Neuronal stem cell (in vitro differentiated cells): ENCODE measurements at regions not wholly inside any gene's neighbourhood (a gene's known extent, or its start where the extent isn't known, plus 50 kb on each side); places are given as distances from the start of the nearest gene placed in this dataset.
"Not testable (repeated sequence)": the region's sequence is repeated elsewhere in the genome, so short reads cannot be mapped to it uniquely, and the experiment has no call there.

ENCODE experiments used
- DNase-seq: peaks from one replicate; pipeline ENCODE4 v3.0.0-alpha.2; 2013; ENCODE audit warnings: low spot score
- H2AFZ ChIP-seq: one replicate; pipeline ENCODE4 v1.6.1; 2013; ENCODE audit warnings: mild to moderate bottlenecking, low read length, inconsistent platforms
- H2AK5ac ChIP-seq: 2 replicates; pipeline ENCODE4 v1.6.1; 2013; ENCODE audit warnings: low read depth, mild to moderate bottlenecking, inconsistent platforms, low read length, moderate library complexity, mixed read lengths
- H2BK120ac ChIP-seq: 2 replicates; pipeline ENCODE4 v1.6.1; 2013; ENCODE audit warnings: low read depth, mild to moderate bottlenecking, inconsistent platforms, low read length, moderate library complexity, mixed read lengths
- H2BK12ac ChIP-seq: one replicate; pipeline ENCODE4 v1.6.1; 2013; ENCODE audit warnings: low read length, inconsistent platforms
- H2BK15ac ChIP-seq: 2 replicates; pipeline ENCODE4 v1.6.1; 2013; ENCODE audit warnings: mild to moderate bottlenecking, low read length, inconsistent platforms, mixed read lengths
- H2BK5ac ChIP-seq: one replicate; pipeline ENCODE4 v1.6.1; 2013; ENCODE audit warnings: inconsistent platforms, mild to moderate bottlenecking, low read length, moderate library complexity
- H3K14ac ChIP-seq: one replicate; pipeline ENCODE4 v1.6.1; 2013; ENCODE audit warnings: low read length, inconsistent platforms
- H3K18ac ChIP-seq: 2 replicates; pipeline ENCODE4 v1.6.1; 2013; ENCODE audit warnings: low read length, inconsistent platforms
- H3K23ac ChIP-seq: 2 replicates; pipeline ENCODE4 v1.6.1; 2013; ENCODE audit warnings: low read depth, mild to moderate bottlenecking, mixed read lengths, low read length, inconsistent platforms; ENCODE audit not compliant: poor library complexity
- H3K27ac ChIP-seq: replicated peaks from 3 replicates; pipeline ENCODE4 v1.5.1; 2013; ENCODE audit warnings: low read length, inconsistent platforms
- H3K27me3 ChIP-seq, 3 experiments: 2 replicates each; pipeline ENCODE4 v1.6.1; 2013; ENCODE audit warnings: low read length in 3 of 3, mild to moderate bottlenecking in 2 of 3, inconsistent platforms in 1 of 3, low read depth in 1 of 3, mixed read lengths in 1 of 3, moderate library complexity in 1 of 3; ENCODE audit not compliant: control insufficient read depth in 3 of 3, insufficient read depth in 3 of 3
- H3K36me3 ChIP-seq, 2 donors: replicated peaks in 1 of 2; 2 replicates each; pipeline ENCODE4 v1.6.1; 2013; ENCODE audit warnings: low read length in 2 of 2; ENCODE audit not compliant: control insufficient read depth in 2 of 2, insufficient read depth in 2 of 2
- H3K4ac ChIP-seq: 2 replicates; pipeline ENCODE4 v1.6.1; 2013; ENCODE audit warnings: inconsistent platforms, mild to moderate bottlenecking, low read length, moderate library complexity
- H3K4me1 ChIP-seq, 2 donors: 1 replicate in 1 of 2; 2 replicates in 1 of 2; pipeline ENCODE4 v1.6.1; 2013; ENCODE audit warnings: low read length in 2 of 2, low read depth in 1 of 2; ENCODE audit not compliant: control insufficient read depth in 2 of 2, insufficient read depth in 1 of 2
- H3K4me2 ChIP-seq: one replicate; pipeline ENCODE4 v1.6.1; 2013; ENCODE audit warnings: mild to moderate bottlenecking, low read length, inconsistent platforms; ENCODE audit not compliant: insufficient read depth, poor library complexity, severe bottlenecking
- H3K4me3 ChIP-seq, 2 donors: 2 replicates each; pipeline ENCODE4 v1.5.1; 2013; ENCODE audit warnings: low read length in 2 of 2, mild to moderate bottlenecking in 2 of 2, inconsistent platforms in 1 of 2, moderate library complexity in 1 of 2
- H3K79me1 ChIP-seq: one replicate; pipeline ENCODE4 v1.6.1; 2013; ENCODE audit warnings: low read depth, mild to moderate bottlenecking, inconsistent platforms, low read length, moderate library complexity
- H3K9ac ChIP-seq: one replicate; pipeline ENCODE4 v1.6.1; 2013; ENCODE audit warnings: mild to moderate bottlenecking, low read depth, low read length, inconsistent platforms; ENCODE audit not compliant: poor library complexity
- H3K9me3 ChIP-seq, 2 donors: replicated peaks in 1 of 2; 2 replicates each; pipeline versions ENCODE3 to v1.6.1; 2013; ENCODE audit warnings: low read length in 2 of 2, mild to moderate bottlenecking in 2 of 2, inconsistent platforms in 1 of 2, low read depth in 1 of 2, mixed read lengths in 1 of 2, moderate library complexity in 1 of 2; ENCODE audit not compliant: control insufficient read depth in 2 of 2, insufficient read depth in 1 of 2
- H4K8ac ChIP-seq: one replicate; pipeline ENCODE4 v1.6.1; 2013; ENCODE audit warnings: low read depth, mild to moderate bottlenecking, inconsistent platforms, low read length, moderate library complexity
- H4K91ac ChIP-seq: one replicate; pipeline ENCODE4 v1.6.1; 2013; ENCODE audit warnings: low read length, low read depth, mild to moderate bottlenecking, inconsistent platforms; ENCODE audit not compliant: poor library complexity
- WGBS, 2 donors: extraction: QIAGEN DNeasy Blood & Tissue Kit; methylation state at CpG; one replicate each; pipeline ENCODE4 v1.1.7; 2013; ENCODE audit warnings: missing lambda C conversion rate in 2 of 2, mixed read lengths in 1 of 2; ENCODE audit not compliant: insufficient read length in 2 of 2, insufficient replicate concordance in 1 of 2; ENCODE audit errors: extremely low coverage in 2 of 2; 5-methylcytosine and 5-hydroxymethylcytosine counted together

DNA sequence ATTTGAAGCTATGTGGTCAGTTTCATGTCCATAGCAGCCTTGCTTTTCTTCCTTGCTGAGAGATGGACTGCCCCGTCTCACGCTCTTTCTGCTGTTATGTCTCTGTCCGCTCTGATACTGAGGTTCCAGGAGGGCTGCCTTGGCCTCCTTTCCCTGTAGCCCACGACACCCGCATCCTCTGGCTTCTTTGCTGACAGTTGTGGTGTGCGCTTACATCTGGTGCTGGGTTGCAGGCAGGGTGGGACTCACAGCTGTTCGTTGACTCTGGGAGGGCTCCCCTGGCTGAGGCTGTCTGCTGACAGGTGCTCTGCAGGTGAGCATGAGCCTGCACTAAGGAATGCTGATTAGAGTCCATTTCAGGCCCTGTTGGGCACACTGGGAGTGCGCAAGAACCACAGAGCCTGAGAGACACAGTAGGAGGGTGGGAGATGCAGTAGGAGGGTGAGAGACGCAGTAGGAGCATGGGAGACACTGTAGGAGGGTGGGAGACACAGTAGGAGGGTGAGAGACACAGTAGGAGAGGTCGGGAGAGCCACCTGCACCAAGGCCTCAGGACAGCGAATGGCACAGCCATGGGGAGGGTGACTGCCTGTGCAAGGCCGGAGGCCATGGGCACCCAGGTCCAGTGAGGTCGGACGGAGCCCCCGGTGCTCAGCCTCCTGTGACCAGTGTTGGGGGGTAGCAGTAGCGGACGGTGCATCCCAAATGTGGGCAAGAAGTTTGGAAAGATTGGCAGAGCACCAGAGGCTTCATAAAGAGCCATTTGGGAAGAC is 71.5 kb downstream of the NPIPB11 start:
- H2AFZ ChIP-seq, H2BK5ac ChIP-seq, H3K4me3 ChIP-seq, H3K9ac ChIP-seq, H3K23ac ChIP-seq, H3K14ac ChIP-seq, H2BK12ac ChIP-seq, H3K79me1 ChIP-seq, H3K4ac ChIP-seq, H3K4me2 ChIP-seq, DNase-seq, H4K8ac ChIP-seq, H3K27ac ChIP-seq, H2AK5ac ChIP-seq, H2BK15ac ChIP-seq, H3K4me1 ChIP-seq, H4K91ac ChIP-seq, H3K36me3 ChIP-seq, H3K18ac ChIP-seq, H2BK120ac ChIP-seq, H3K9me3 ChIP-seq, H3K27me3 ChIP-seq: not testable (repeated sequence)
- no CpG with 5 or more reads among the region's 17 CpGs for WGBS, 2 donors

DNA sequence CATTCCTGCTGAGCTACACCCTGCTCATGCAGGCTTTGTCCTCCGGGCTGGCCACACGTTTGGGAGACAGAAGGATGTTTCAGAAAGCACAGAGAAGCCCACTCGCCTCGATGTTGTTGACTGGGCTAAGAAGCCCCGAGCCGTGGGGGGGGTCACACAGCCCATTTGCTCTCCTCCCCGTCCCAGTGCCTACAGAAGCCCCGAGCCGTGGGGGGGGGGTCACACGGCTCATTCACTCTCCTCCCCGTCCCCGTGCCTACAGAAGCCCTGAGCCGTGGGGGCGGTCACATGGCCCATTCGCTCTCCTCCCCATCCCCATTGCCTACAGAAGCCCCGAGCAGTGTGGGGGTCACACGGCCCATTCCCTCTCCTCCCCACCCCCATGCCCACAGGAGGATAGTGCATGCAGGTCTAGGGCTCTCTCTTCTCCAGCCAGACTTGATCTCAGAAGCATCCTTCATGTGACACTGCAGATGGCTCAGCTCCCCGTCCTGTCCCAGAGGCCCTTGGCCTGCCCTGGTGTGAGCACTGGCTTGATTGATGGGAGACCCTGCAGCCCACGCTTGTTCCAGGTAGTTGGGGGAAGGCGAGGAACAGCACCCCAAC is 72.9 kb downstream of the NPIPB11 start:
- H4K8ac ChIP-seq, result not testable (repeated sequence)
- no CpG with 5 or more reads among the region's 20 CpGs for WGBS, 2 donors

DNA sequence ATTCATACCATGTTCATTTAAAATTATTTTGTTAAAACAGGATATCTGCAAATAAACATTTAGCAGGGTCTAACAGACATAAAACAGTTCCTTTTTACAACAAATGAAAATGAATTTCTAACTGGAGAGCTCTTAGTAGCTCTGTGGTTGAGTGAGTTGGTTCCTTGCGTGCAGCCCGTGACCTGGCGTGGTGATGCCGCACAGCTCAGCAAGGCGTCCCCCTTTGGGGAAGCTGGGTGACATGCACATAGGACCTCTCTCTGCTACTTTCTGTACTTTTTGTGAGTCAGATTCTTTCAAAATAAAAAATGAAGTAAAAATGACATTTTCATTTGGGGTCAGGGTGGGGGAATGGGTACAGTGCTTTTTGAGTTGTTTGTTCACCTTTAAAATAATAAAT is 75.9 kb downstream of the NPIPB11 start:
- H3K4me3 ChIP-seq, H2BK5ac ChIP-seq, DNase-seq, H2AK5ac ChIP-seq, H3K9ac ChIP-seq, H3K36me3 ChIP-seq, H2BK12ac ChIP-seq, H3K4me2 ChIP-seq, H3K4me1 ChIP-seq, H3K23ac ChIP-seq, H3K18ac ChIP-seq, H2BK15ac ChIP-seq, H4K8ac ChIP-seq, H2BK120ac ChIP-seq, H3K9me3 ChIP-seq, H3K4ac ChIP-seq, H2AFZ ChIP-seq, H4K91ac ChIP-seq, H3K79me1 ChIP-seq, H3K14ac ChIP-seq, H3K27me3 ChIP-seq, H3K27ac ChIP-seq: not testable (repeated sequence)
- WGBS, 2 donors, result no CpG with 5 or more reads among the region's 5 CpGs

More for the DNA sequence above, 72.9 kb downstream of the NPIPB11 start:
- H3K9me3 ChIP-seq, H2BK120ac ChIP-seq, H3K9ac ChIP-seq, DNase-seq, H3K4me1 ChIP-seq, H2BK5ac ChIP-seq, H3K27ac ChIP-seq, H3K18ac ChIP-seq, H3K4me3 ChIP-seq, H3K36me3 ChIP-seq, H3K4ac ChIP-seq, H2AK5ac ChIP-seq, H2BK15ac ChIP-seq, H3K14ac ChIP-seq, H3K23ac ChIP-seq, H3K27me3 ChIP-seq, H4K91ac ChIP-seq, H3K4me2 ChIP-seq, H3K79me1 ChIP-seq: not testable (repeated sequence)
- H2AFZ ChIP-seq, result peak overlapping the region; percentile 33
- H2BK12ac ChIP-seq, result peak overlapping the region; percentile 41

- H4K8ac ChIP-seq, H3K4me3 ChIP-seq, H2BK5ac ChIP-seq, H3K4me1 ChIP-seq, H2BK15ac ChIP-seq, H4K91ac ChIP-seq, H3K27ac ChIP-seq, H3K4ac ChIP-seq, H3K79me1 ChIP-seq, H2BK120ac ChIP-seq, H2AFZ ChIP-seq, H2AK5ac ChIP-seq, H3K14ac ChIP-seq, H3K27me3 ChIP-seq, H3K23ac ChIP-seq, H3K9ac ChIP-seq, DNase-seq, H3K4me2 ChIP-seq, H3K9me3 ChIP-seq, H3K36me3 ChIP-seq: not testable (repeated sequence)
- Histone ChIP-seq H3K18ac (peak overlapping the region; percentile 38), H2BK12ac (peak overlapping the region; percentile 58)
- WGBS, 2 donors, result no CpG with 5 or more reads among the region's 11 CpGs
Observed at GRCh38 chr16:29328528-29328927, 78.0 kb downstream of the NPIPB11 start.
